KOPT-K1 (cell line): ENCODE measurements at regions not wholly inside any gene's neighbourhood (a gene's known extent, or its start where the extent isn't known, plus 50 kb on each side); places are given as distances from the start of the nearest gene placed in this dataset.
"Not testable (repeated sequence)": the region's sequence is repeated elsewhere in the genome, so short reads cannot be mapped to it uniquely, and the experiment has no call there.

Experiments used
- H3K27ac ChIP-seq: fragments of 200-600 bp; sonication (generic); 2 replicates; pipeline ENCODE4 v1.5.1; 2016; ENCODE audit warnings: antibody characterized with exemption, mild to moderate bottlenecking, low read depth, low read length; ENCODE audit not compliant: poor library complexity, severe bottlenecking
- H3K36me3 ChIP-seq: fragments of 200-600 bp; sonication (generic); 2 replicates; pipeline ENCODE4 v1.5.1; 2017; ENCODE audit warnings: antibody characterized with exemption, mild to moderate bottlenecking, low read length, moderate library complexity; ENCODE audit not compliant: insufficient read depth
- H3K9me3 ChIP-seq: fragments of 200-600 bp; sonication (generic); 2 replicates; pipeline ENCODE4 v1.5.1; 2017; ENCODE audit warnings: antibody characterized with exemption, low read length, mild to moderate bottlenecking; ENCODE audit not compliant: insufficient read depth, poor library complexity, severe bottlenecking

DNA sequence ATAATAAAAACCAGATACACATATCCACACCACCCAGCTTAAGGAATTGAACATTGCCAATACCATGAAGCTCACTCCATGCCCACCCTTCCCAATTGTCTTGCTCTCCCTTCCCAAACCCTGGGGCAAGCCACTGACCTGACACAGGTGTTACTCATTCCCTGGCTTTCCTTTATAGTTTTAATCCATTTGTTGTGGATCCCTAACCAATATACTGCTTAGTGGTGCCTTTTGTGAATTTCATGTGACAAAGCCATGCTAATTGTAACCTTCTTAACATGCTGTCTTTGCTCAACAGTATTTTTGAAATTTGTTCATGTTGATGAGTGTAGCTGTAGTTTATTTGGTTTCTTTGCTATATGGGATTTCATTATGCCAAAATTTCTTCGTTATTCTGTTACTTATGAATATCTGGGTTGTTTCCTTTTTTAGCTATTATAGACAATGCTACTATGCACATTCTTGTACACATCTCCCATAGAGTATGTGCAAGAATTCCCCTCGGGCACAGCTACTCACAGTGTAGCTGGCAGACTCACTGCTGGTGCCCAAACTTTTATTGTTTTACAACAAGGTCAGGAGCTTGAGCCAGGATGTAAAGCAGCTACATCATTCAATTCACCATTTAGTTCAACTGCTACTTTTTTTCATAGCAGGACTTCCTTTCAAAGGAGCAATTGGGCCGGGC, 90.8 kb upstream of the ATL2 start:
- Histone ChIP-seq H3K27ac (no peak overlapping the region), H3K36me3 (no peaks in the 10 kb centered on the region), H3K9me3 (no peaks in the 10 kb centered on the region)

DNA sequence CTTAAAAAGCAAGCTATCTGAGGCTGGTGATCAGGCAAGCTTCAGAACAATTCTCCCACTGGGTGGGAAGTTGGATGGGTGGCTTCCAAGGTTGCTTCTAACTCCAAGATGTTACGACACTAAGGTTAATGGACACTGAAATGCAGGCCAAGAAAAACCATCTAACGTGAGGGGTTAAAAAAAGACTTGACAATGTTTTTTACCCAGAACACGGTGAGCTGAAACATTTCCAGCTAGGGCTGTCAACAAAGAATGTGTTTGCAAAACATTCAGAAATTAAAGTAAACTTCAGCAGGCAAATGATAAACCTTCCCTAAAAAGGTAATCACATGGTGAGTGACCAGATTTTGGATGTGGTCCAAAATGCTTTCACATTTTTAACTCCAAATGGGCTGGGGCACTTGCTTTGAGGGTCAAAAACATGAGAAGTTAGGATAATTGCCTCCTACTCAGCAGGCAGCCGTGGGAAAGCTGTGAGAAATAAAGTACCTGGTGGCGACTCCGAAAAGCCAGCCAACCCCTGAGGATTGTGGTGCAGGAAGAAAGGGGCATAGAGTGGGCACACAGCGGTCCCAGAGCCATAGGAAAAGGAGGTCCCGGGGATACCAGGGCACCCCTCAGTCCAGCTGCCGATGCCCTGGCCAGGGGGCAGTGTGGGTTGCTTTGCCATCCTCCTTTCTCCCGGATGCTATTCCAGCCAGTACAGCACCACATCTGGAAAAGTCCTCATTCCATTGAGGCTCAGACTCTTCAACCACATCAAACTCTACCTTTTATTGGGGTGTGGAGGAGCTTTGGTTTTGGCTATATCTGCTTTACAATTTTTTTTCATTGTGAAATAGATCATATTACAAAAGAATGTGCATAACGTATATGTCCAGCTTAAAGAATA, 90.0 kb upstream of the ATL2 start:
- Histone ChIP-seq H3K9me3 (no peaks in the 10 kb centered on the region), H3K27ac (no peak overlapping the region), H3K36me3 (no peaks in the 10 kb centered on the region)

- no peaks in the 10 kb centered on the region for H3K9me3 ChIP-seq
- H3K27ac ChIP-seq = no peak overlapping the region
- no peaks in the 10 kb centered on the region for H3K36me3 ChIP-seq
These were observed 89.3 kb upstream of the ATL2 start for GRCh38 chr2:38466409-38466808.

DNA sequence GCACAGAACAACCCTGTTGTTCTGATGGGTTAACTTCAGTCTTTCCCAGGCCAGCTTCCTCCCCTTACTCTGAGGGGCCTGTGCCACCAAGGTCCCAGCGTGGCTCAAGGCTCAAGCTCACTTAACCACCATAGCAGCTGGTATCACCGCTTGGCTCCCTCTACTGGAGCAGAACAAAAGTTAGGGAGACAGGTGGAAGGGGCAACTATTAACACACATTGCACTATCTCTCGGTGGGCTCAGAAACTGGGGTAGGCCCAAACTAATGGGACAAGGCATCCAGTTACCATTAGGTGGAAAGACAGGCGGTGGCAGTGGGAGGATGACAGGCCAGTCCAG, 88.7 kb upstream of the ATL2 start:
- H3K36me3 ChIP-seq = no peaks in the 10 kb centered on the region
- H3K9me3 ChIP-seq = no peaks in the 10 kb centered on the region
- no peak overlapping the region for H3K27ac ChIP-seq

DNA sequence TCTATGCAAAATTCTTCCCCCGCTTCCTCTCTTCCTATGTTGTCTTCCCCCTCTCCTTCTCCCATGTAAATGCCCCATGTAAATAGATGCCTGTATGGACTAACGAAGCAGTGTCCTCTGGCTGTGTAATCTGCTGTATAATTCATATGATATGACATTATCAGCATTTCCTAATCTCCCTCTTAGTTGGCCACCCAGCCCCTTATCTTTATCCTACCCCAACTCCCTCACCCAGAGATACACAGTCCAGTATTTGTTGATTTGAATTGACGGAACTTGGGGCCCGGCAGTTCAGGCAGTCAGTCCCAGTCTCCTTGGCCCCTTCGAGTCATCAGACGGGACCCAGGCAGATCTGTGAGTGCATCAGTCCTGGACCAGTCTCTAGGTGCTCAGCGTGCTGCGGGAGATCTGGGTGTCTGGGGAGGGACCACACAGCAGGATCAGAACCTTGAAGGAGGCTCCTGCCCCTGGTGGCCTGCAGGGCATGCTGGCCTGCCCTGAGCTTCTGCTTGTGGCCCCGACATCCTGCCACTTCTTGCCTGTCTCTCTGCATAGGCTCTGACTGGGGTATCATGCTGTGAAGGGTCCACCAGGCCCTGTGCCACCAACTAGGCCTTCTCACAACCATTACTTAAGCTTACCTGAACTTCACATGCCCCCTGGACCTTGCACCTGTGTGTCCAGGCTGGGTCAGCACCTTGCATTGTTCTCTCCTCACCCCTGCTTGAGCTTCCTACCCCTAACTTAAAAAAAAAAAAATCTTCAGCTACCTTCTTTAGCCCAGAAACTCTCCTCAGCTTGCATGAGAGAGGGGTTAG, 88.1 kb upstream of the ATL2 start:
- Histone ChIP-seq H3K9me3 (no peaks in the 10 kb centered on the region), H3K27ac (no peak overlapping the region), H3K36me3 (no peaks in the 10 kb centered on the region)

GRCh38 chr2:38463752-38464151, 86.7 kb upstream of the ATL2 start:
- no peaks in the 10 kb centered on the region for H3K36me3 ChIP-seq
- H3K27ac ChIP-seq = no peak overlapping the region
- no peaks in the 10 kb centered on the region for H3K9me3 ChIP-seq

GRCh38 chr2:38462121-38462661, 85.1 kb upstream of the ATL2 start:
- H3K36me3 ChIP-seq = no peaks in the 10 kb centered on the region
- no peak overlapping the region for H3K27ac ChIP-seq
- H3K9me3 ChIP-seq = no peaks in the 10 kb centered on the region

GRCh38 chr2:38461470-38461869, 84.4 kb upstream of the ATL2 start:
- Histone ChIP-seq H3K27ac (no peak overlapping the region), H3K36me3 (no peaks in the 10 kb centered on the region), H3K9me3 (no peaks in the 10 kb centered on the region)

- no peak overlapping the region for H3K27ac ChIP-seq
- no peaks in the 10 kb centered on the region for H3K36me3 ChIP-seq
- H3K9me3 ChIP-seq = no peaks in the 10 kb centered on the region
These were observed 83.2 kb upstream of the ATL2 start for GRCh38 chr2:38460313-38460712.

DNA sequence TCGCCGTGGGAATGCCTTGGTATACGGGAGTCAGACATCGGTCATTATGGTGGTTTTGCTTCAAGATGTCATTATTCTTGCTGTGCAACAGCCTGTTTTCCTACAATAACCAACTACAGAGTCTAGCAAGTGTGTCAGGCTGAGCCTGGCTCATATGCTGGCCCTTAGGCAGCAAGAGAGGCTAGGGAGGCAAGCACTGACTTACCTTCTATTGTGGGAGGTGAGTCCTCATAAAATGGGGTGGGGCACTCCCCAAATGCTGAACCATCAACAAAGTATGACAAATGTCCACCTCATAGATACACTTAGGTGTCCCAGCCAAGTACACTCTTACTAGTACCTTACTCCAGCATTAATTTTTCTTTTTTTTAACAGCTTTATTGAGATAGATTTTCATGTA, 77.0 kb upstream of the ATL2 start:
- Histone ChIP-seq H3K36me3 (no peaks in the 10 kb centered on the region), H3K27ac (no peak overlapping the region), H3K9me3 (no peaks in the 10 kb centered on the region)

DNA sequence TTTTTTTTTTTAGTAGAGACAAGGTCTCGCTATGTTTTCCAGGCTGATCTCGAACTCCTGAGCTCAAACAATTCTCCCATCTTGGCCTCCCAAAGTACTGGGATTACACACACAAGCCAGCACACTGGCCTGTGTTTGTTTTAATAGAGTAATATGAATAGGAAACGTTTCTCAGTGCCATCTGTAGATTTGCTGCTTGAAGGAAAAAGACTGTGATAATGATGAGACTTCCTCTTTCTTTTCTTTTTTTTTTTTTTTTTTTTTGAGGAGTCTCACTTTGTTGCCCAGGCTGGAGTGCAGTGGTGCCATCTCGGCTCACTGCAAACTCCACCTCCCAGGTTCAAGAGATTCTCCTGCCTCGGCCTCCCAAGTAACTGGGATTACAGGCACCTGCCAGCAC, 74.7 kb upstream of the ATL2 start:
- not testable (repeated sequence) for H3K36me3 ChIP-seq, H3K27ac ChIP-seq, H3K9me3 ChIP-seq

GRCh38 chr2:38450509-38450908, 73.4 kb upstream of the ATL2 start:
- Histone ChIP-seq H3K27ac (no peak overlapping the region), H3K9me3 (no peaks in the 10 kb centered on the region), H3K36me3 (no peaks in the 10 kb centered on the region)

- H3K27ac ChIP-seq = no peak overlapping the region
- no peaks in the 10 kb centered on the region for H3K9me3 ChIP-seq
- H3K36me3 ChIP-seq = no peaks in the 10 kb centered on the region
These were observed 71.8 kb upstream of the ATL2 start for GRCh38 chr2:38448692-38449410.

GRCh38 chr2:38446906-38447561, 70.0 kb upstream of the ATL2 start:
- H3K27ac ChIP-seq = no peak overlapping the region
- no peaks in the 10 kb centered on the region for H3K36me3 ChIP-seq
- H3K9me3 ChIP-seq = no peaks in the 10 kb centered on the region
